ENCODE measurements at regions not wholly inside any gene's neighbourhood (a gene's known extent, or its start where the extent isn't known, plus 50 kb on each side); places are given as distances from the start of the nearest gene placed in this dataset.

GRCh38 chr11:42544726-42545125 lies 767.1 kb upstream of the API5 start:
- Mint-ChIP-seq H3K9me3 (ENCODE audit: low read depth, unreplicated experiment) (peaks cover 14% of the 10 kb centered on the region), H3K27ac (ENCODE audit: unreplicated experiment) (no peak overlapping the region), H3K4me3 (ENCODE audit: low read depth, unreplicated experiment) (no peak overlapping the region), H3K4me1 (ENCODE audit: low read depth, unreplicated experiment) (no peaks in the 10 kb centered on the region), H3K27me3 (ENCODE audit: unreplicated experiment) (no peaks in the 10 kb centered on the region), H3K36me3 (ENCODE audit: insufficient read depth, unreplicated experiment) (no peaks in the 10 kb centered on the region)
- intact Hi-C loops (cut with micrococcal nuclease; ENCODE audit: unreplicated experiment): no loop called here
- no peak for TF ChIP-seq CTCF (IDR thresholded peaks at IDR 0.05; ENCODE audit: unreplicated experiment)
- DNase-seq: no peak
- BruUV-seq (replicated peaks): no TSS peak
- CTCF ChIA-PET: no interaction called here

GRCh38 chr11:42545954-42546353 lies 765.8 kb upstream of the API5 start:
- no TSS peak for BruUV-seq (replicated peaks)
- DNase-seq: no peak

GRCh38 chr11:42552786-42553185 lies 759.0 kb upstream of the API5 start:
- peaks cover 8% of the 10 kb centered on the region for H3K9me3 Mint-ChIP-seq (ENCODE audit: low read depth, unreplicated experiment)
- H3K27me3 Mint-ChIP-seq (ENCODE audit: unreplicated experiment): no peaks in the 10 kb centered on the region
- BruUV-seq (replicated peaks): no TSS peak
- DNase-seq: no peak
- no peaks in the 10 kb centered on the region for H3K4me1 Mint-ChIP-seq (ENCODE audit: low read depth, unreplicated experiment)
- intact Hi-C loops (cut with micrococcal nuclease; ENCODE audit: unreplicated experiment): no loop called here
- TF ChIP-seq CTCF (IDR thresholded peaks at IDR 0.05; ENCODE audit: unreplicated experiment): no peak
- no peak overlapping the region for H3K27ac Mint-ChIP-seq (ENCODE audit: unreplicated experiment)
- no peak overlapping the region for H3K4me3 Mint-ChIP-seq (ENCODE audit: low read depth, unreplicated experiment)
- no peaks in the 10 kb centered on the region for H3K36me3 Mint-ChIP-seq (ENCODE audit: insufficient read depth, unreplicated experiment)
- CTCF ChIA-PET: no interaction called here

More at GRCh38 chr11:42545954-42546353, 765.8 kb upstream of the API5 start:
- Mint-ChIP-seq H3K27me3 (ENCODE audit: unreplicated experiment) (no peaks in the 10 kb centered on the region), H3K4me3 (ENCODE audit: low read depth, unreplicated experiment) (no peak overlapping the region), H3K27ac (ENCODE audit: unreplicated experiment) (no peak overlapping the region), H3K9me3 (ENCODE audit: low read depth, unreplicated experiment) (peaks cover 14% of the 10 kb centered on the region), H3K4me1 (ENCODE audit: low read depth, unreplicated experiment) (no peaks in the 10 kb centered on the region), H3K36me3 (ENCODE audit: insufficient read depth, unreplicated experiment) (no peaks in the 10 kb centered on the region)
- no peak for TF ChIP-seq CTCF (IDR thresholded peaks at IDR 0.05; ENCODE audit: unreplicated experiment)
- intact Hi-C loops (cut with micrococcal nuclease; ENCODE audit: unreplicated experiment): no loop called here
- CTCF ChIA-PET: no interaction called here

GRCh38 chr11:42555190-42555589 lies 756.6 kb upstream of the API5 start:
- Mint-ChIP-seq H3K36me3 (ENCODE audit: insufficient read depth, unreplicated experiment) (no peaks in the 10 kb centered on the region), H3K27ac (ENCODE audit: unreplicated experiment) (no peak overlapping the region), H3K4me1 (ENCODE audit: low read depth, unreplicated experiment) (no peaks in the 10 kb centered on the region), H3K4me3 (ENCODE audit: low read depth, unreplicated experiment) (no peak overlapping the region), H3K27me3 (ENCODE audit: unreplicated experiment) (no peaks in the 10 kb centered on the region), H3K9me3 (ENCODE audit: low read depth, unreplicated experiment) (peaks cover 6% of the 10 kb centered on the region)
- CTCF ChIA-PET: no interaction called here
- TF ChIP-seq CTCF (IDR thresholded peaks at IDR 0.05; ENCODE audit: unreplicated experiment): no peak
- intact Hi-C loops (cut with micrococcal nuclease; ENCODE audit: unreplicated experiment): no loop called here
- no TSS peak for BruUV-seq (replicated peaks)
- no peak for DNase-seq
